HFF-Myc (cell line): ENCODE measurements at regions not wholly inside any gene's neighbourhood (a gene's known extent, or its start where the extent isn't known, plus 50 kb on each side); places are given as distances from the start of the nearest gene placed in this dataset.
"Not testable (repeated sequence)": the region's sequence is repeated elsewhere in the genome, so short reads cannot be mapped to it uniquely, and the experiment has no call there.

ENCODE experiments used
- DNase-seq: peaks from one replicate; pipeline ENCODE4 v3.0.0-alpha.2; 2011; ENCODE audit warnings: low read depth; ENCODE audit errors: extremely low read depth
- H3K4me3 ChIP-seq: replicated peaks from 2 replicates; pipeline ENCODE4 v1.5.1; 2011; ENCODE audit warnings: low read depth, mild to moderate bottlenecking, control low read depth, low read length
- CTCF ChIP-seq: IDR thresholded peaks from 2 replicates; pipeline ENCODE4 v1.5.1; 2012; ENCODE audit warnings: mild to moderate bottlenecking, low read depth, low read length, control low read depth; ENCODE audit errors: missing control alignments

GRCh38 chr20:46785958-46786357 lies 76.5 kb downstream of the SLC2A10 start:
- TF ChIP-seq CTCF: no peak
- no peak for DNase-seq
- H3K4me3 ChIP-seq: no peak overlapping the region

GRCh38 chr20:46786566-46786965 lies 77.1 kb downstream of the SLC2A10 start:
- TF ChIP-seq CTCF: no peak
- no peak overlapping the region for H3K4me3 ChIP-seq
- DNase-seq: no peak

GRCh38 chr20:46787991-46788762 lies 78.7 kb downstream of the SLC2A10 start:
- no peak for DNase-seq
- H3K4me3 ChIP-seq: no peak overlapping the region
- no peak for TF ChIP-seq CTCF

- H3K4me3 ChIP-seq, DNase-seq: not testable (repeated sequence)
Observed at GRCh38 chr20:46788763-46789091, 79.3 kb downstream of the SLC2A10 start.

- H3K4me3 ChIP-seq: no peak overlapping the region
- no peak for DNase-seq
- no peak for TF ChIP-seq CTCF
Observed at GRCh38 chr20:46789339-46790028, 80.0 kb downstream of the SLC2A10 start.

GRCh38 chr20:46791722-46792416 lies 82.4 kb downstream of the SLC2A10 start:
- TF ChIP-seq CTCF: no peak
- DNase-seq: no peak
- no peak overlapping the region for H3K4me3 ChIP-seq

- no peak for TF ChIP-seq CTCF
- DNase-seq: no peak
- H3K4me3 ChIP-seq: no peak overlapping the region
Observed at GRCh38 chr20:46797206-46797605, 87.8 kb downstream of the SLC2A10 start.
